B cell (primary cell): ENCODE measurements at regions not wholly inside any gene's neighbourhood (a gene's known extent, or its start where the extent isn't known, plus 50 kb on each side); places are given as distances from the start of the nearest gene placed in this dataset.

Source experiments
- ATAC-seq: fragments of 200-7000 bp; cut with Tn5 transposase; one replicate; pipeline ENCODE4 v1.10.0; 2021; ENCODE audit warnings: low read depth, mild to moderate bottlenecking, moderate number of reproducible peaks, moderate library complexity
- CTCF ChIA-PET: fragments of 350-600 bp; sonication (Branson Sonifier 250); formaldehyde crosslinking; loops from one replicate; lab custom pipeline; 2021; ENCODE audit warnings: antibody characterized with exemption, inconsistent platforms; lab: Charles Lee
- POLR2A ChIA-PET: fragments of 350-600 bp; sonication (Branson Sonifier 250); formaldehyde crosslinking; loops from one replicate; lab custom pipeline; 2021; ENCODE audit warnings: antibody characterized with exemption; lab: Charles Lee
- DNase-seq: peaks from one replicate; pipeline ENCODE4 v3.0.0; 2013
- H2AFZ ChIP-seq: 2 replicates; pipeline ENCODE4 v1.6.1; 2012; ENCODE audit warnings: mild to moderate bottlenecking, low read depth, low read length; ENCODE audit not compliant: insufficient read depth, poor library complexity, severe bottlenecking
- H3K27ac ChIP-seq, 2 donors: 1 replicate in 1 of 2; 2 replicates in 1 of 2; pipeline ENCODE4 v1.5.1; 2012 to 2013; ENCODE audit warnings: low read length in 2 of 2, mild to moderate bottlenecking in 2 of 2, moderate library complexity in 1 of 2
- H3K27me3 ChIP-seq, 4 experiments: fragments of 200-600 bp in 1 of 4; sonication (generic) in 1 of 4; replicated peaks in 1 of 4; 1 replicate in 2 of 4; 2 replicates in 2 of 4; pipeline versions ENCODE4 v1.6.1 to v1.7.0; 2013 to 2016; ENCODE audit warnings: low read length in 3 of 4, mild to moderate bottlenecking in 2 of 4, mixed read lengths in 1 of 4, moderate library complexity in 1 of 4; ENCODE audit not compliant: insufficient read depth in 4 of 4, control insufficient read depth in 3 of 4; ENCODE audit errors: control extremely low read depth in 1 of 4
- H3K36me3 ChIP-seq, 2 experiments: replicated peaks in 1 of 2; 1 replicate in 1 of 2; 2 replicates in 1 of 2; pipeline versions ENCODE4 v1.6.1 to v1.7.1; 2013; ENCODE audit warnings: low read length in 1 of 2; ENCODE audit not compliant: insufficient read depth in 2 of 2, control insufficient read depth in 1 of 2; ENCODE audit errors: control extremely low read depth in 1 of 2, extremely low read depth in 1 of 2
- H3K4me1 ChIP-seq, 2 donors: fragments of 200-600 bp in 1 of 2; sonication (generic) in 1 of 2; 1 replicate in 1 of 2; 2 replicates in 1 of 2; pipeline versions ENCODE4 v1.5.1 to v1.6.1; 2013 to 2017; ENCODE audit warnings: low read length in 2 of 2; ENCODE audit not compliant: control insufficient read depth in 2 of 2, insufficient read depth in 2 of 2
- H3K4me2 ChIP-seq: replicated peaks from 2 replicates; pipeline ENCODE3; 2012; ENCODE audit warnings: mild to moderate bottlenecking, low read depth, low read length; ENCODE audit not compliant: poor library complexity, severe bottlenecking
- H3K4me3 ChIP-seq, 5 experiments: fragments of 200-600 bp in 1 of 5; sonication (generic) in 1 of 5; 1 replicate in 3 of 5; 2 replicates in 2 of 5; pipeline versions ENCODE4 v1.5.1 to v1.7.0; 2011 to 2016; ENCODE audit warnings: low read length in 4 of 5, mild to moderate bottlenecking in 4 of 5, low read depth in 2 of 5, control low read depth in 1 of 5, moderate library complexity in 1 of 5; ENCODE audit not compliant: insufficient read depth in 1 of 5; ENCODE audit errors: control extremely low read depth in 1 of 5, extremely low read depth in 1 of 5
- H3K79me2 ChIP-seq: fragments of 200-600 bp; sonication (generic); one replicate; pipeline ENCODE4 v1.6.0; 2016; ENCODE audit warnings: low read length; ENCODE audit not compliant: control insufficient read depth, insufficient read depth
- H3K9ac ChIP-seq: fragments of 200-600 bp; sonication (generic); 2 replicates; pipeline ENCODE4 v1.6.1; 2017; ENCODE audit warnings: mild to moderate bottlenecking, low read length, moderate library complexity
- H3K9me3 ChIP-seq, 3 donors: one replicate each; pipeline versions ENCODE4 v1.6.1 to v1.7.1; 2013; ENCODE audit warnings: low read length in 2 of 3; ENCODE audit not compliant: control insufficient read depth in 2 of 3, insufficient read depth in 1 of 3; ENCODE audit errors: control extremely low read depth in 1 of 3
- H4K20me1 ChIP-seq: 2 replicates; pipeline ENCODE4 v1.6.0; 2012; ENCODE audit warnings: mild to moderate bottlenecking, low read length; ENCODE audit not compliant: insufficient read depth, control insufficient read depth, poor library complexity, severe bottlenecking
- H3K27ac Mint-ChIP-seq: one replicate; pipeline ENCODE4 v1.8.0; 2021; ENCODE audit warnings: mixed read lengths
- H3K27me3 Mint-ChIP-seq: one replicate; pipeline ENCODE4 v1.8.0; 2021; ENCODE audit warnings: mixed read lengths
- H3K4me1 Mint-ChIP-seq: one replicate; pipeline ENCODE4 v1.8.0; 2021; ENCODE audit warnings: mixed read lengths
- H3K4me3 Mint-ChIP-seq: one replicate; pipeline ENCODE4 v1.8.0; 2021; ENCODE audit warnings: mixed read lengths
- H3K9me3 Mint-ChIP-seq: one replicate; pipeline ENCODE4 v1.8.0; 2022; ENCODE audit warnings: mixed read lengths; ENCODE audit not compliant: insufficient read depth
- EZH2 ChIP-seq: IDR thresholded peaks from 2 replicates; pipeline ENCODE4 v1.6.1; 2012; ENCODE audit warnings: borderline replicate concordance, low read depth, mild to moderate bottlenecking, moderate library complexity, low read length; ENCODE audit not compliant: insufficient read depth, poor library complexity, severe bottlenecking
- WGBS: methylation state at CpG from one replicate; pipeline ENCODE4 v1.1.5; 2013; ENCODE audit warnings: missing lambda C conversion rate; ENCODE audit not compliant: insufficient coverage; 5-methylcytosine and 5-hydroxymethylcytosine counted together
- intact Hi-C: fragments of 100-400 bp; cut with micrococcal nuclease; formaldehyde crosslinking; loops from one replicate; pipeline ENCODE4 v1.10.0; 2022
- TF ChIP-seq, protein P1 (sequence below): fragments of 200-600 bp; IDR thresholded peaks from one replicate; pipeline ENCODE4 v1.8.0; 2022; ENCODE audit warnings: antibody characterized with exemption, mild to moderate bottlenecking

DNA sequence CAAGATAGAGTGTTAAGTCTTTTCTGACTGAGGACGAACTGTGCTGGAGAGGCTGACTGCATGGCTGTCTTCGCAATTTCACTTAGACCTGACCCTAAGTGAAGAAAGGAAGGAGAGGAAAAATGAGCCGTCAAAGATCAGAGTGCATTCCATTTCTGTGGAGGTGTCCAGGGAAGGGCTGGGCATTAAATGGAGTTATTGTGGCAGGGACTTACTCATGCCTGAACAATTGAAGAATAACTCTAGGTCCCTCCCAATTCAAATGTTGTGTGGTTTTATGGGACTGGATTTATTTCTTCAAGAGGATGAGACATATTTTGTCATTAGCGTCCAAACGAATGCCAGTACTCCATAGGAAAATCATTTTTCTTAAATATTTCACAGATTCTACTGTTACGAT, 187.3 kb upstream of the CFAP20DC start:
- Histone ChIP-seq H3K79me2 (no peaks in the 10 kb centered on the region), H3K27me3 (no peaks in the 10 kb centered on the region), H3K4me2 (no peak overlapping the region), H3K9me3 (peaks cover 0 to 3% (median 0%) of the 10 kb centered on the region in 3 donors), H3K4me3 (no peak overlapping the region), H3K9ac (no peak overlapping the region), H2AFZ (no peak overlapping the region), H3K27ac (no peak overlapping the region), H3K4me1 (peaks cover 0 to 6% of the 10 kb centered on the region in 2 donors), H4K20me1 (no peaks in the 10 kb centered on the region), H3K36me3 (no peaks in the 10 kb centered on the region)
- Mint-ChIP-seq H3K4me1 (peaks cover 9% of the 10 kb centered on the region), H3K4me3 (no peak overlapping the region), H3K27me3 (no peaks in the 10 kb centered on the region), H3K9me3 (no peaks in the 10 kb centered on the region), H3K27ac (no peak overlapping the region)
- intact Hi-C loops, result no loop called here
- DNase-seq (no peak), ATAC-seq (no peak)
- 100% methylated on average over 3 of the region's 6 CpGs for WGBS
- TF ChIP-seq, protein P1, sequence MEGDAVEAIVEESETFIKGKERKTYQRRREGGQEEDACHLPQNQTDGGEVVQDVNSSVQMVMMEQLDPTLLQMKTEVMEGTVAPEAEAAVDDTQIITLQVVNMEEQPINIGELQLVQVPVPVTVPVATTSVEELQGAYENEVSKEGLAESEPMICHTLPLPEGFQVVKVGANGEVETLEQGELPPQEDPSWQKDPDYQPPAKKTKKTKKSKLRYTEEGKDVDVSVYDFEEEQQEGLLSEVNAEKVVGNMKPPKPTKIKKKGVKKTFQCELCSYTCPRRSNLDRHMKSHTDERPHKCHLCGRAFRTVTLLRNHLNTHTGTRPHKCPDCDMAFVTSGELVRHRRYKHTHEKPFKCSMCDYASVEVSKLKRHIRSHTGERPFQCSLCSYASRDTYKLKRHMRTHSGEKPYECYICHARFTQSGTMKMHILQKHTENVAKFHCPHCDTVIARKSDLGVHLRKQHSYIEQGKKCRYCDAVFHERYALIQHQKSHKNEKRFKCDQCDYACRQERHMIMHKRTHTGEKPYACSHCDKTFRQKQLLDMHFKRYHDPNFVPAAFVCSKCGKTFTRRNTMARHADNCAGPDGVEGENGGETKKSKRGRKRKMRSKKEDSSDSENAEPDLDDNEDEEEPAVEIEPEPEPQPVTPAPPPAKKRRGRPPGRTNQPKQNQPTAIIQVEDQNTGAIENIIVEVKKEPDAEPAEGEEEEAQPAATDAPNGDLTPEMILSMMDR, result no peak
- no peak for TF ChIP-seq EZH2
- ChIA-PET CTCF (no interaction called here), POLR2A (no interaction called here)

GRCh38 chr3:59235634-59236012, 185.8 kb upstream of the CFAP20DC start:
- DNase-seq (no peak), ATAC-seq (no peak)
- no peak for TF ChIP-seq EZH2
- TF ChIP-seq, protein P1, result no peak
- intact Hi-C loops, result no loop called here
- H3K4me3 ChIP-seq, result no peak overlapping the region
- H3K9me3 Mint-ChIP-seq, result peaks cover 9% of the 10 kb centered on the region
- no peak overlapping the region for H3K27ac ChIP-seq
- H3K27ac Mint-ChIP-seq, result no peak overlapping the region
- no peaks in the 10 kb centered on the region for H4K20me1 ChIP-seq
- no peak overlapping the region for H3K4me3 Mint-ChIP-seq
- WGBS, result no CpG with 5 or more reads among the region's 3 CpGs
- H3K9me3 ChIP-seq, result peaks cover 0 to 7% (median 3%) of the 10 kb centered on the region in 3 donors
- H3K4me1 Mint-ChIP-seq, result peaks cover 9% of the 10 kb centered on the region
- H2AFZ ChIP-seq, result no peak overlapping the region
- H3K27me3 ChIP-seq, result no peaks in the 10 kb centered on the region
- CTCF ChIA-PET, result no interaction called here
- H3K4me2 ChIP-seq, result no peak overlapping the region
- H3K9ac ChIP-seq, result no peak overlapping the region
- no peaks in the 10 kb centered on the region for H3K36me3 ChIP-seq
- H3K79me2 ChIP-seq, result no peaks in the 10 kb centered on the region
- POLR2A ChIA-PET, result no interaction called here
- peaks cover 0 to 6% of the 10 kb centered on the region in 2 donors for H3K4me1 ChIP-seq
- no peaks in the 10 kb centered on the region for H3K27me3 Mint-ChIP-seq
